C1 segment of cervical spinal cord (tissue), 14 donors: ENCODE measurements at regions not wholly inside any gene's neighbourhood (a gene's known extent, or its start where the extent isn't known, plus 50 kb on each side); places are given as distances from the start of the nearest gene placed in this dataset.
A peak's percentile ranks its signal among the peaks of the same experiment; 100 is the strongest.
"Not testable (repeated sequence)": the region's sequence is repeated elsewhere in the genome, so short reads cannot be mapped to it uniquely, and the experiment has no call there.

Experiments
- DNase-seq, 14 donors: peaks; one replicate each; lab custom pipeline; 2025; lab: John Stamatoyannopoulos, UW

DNA sequence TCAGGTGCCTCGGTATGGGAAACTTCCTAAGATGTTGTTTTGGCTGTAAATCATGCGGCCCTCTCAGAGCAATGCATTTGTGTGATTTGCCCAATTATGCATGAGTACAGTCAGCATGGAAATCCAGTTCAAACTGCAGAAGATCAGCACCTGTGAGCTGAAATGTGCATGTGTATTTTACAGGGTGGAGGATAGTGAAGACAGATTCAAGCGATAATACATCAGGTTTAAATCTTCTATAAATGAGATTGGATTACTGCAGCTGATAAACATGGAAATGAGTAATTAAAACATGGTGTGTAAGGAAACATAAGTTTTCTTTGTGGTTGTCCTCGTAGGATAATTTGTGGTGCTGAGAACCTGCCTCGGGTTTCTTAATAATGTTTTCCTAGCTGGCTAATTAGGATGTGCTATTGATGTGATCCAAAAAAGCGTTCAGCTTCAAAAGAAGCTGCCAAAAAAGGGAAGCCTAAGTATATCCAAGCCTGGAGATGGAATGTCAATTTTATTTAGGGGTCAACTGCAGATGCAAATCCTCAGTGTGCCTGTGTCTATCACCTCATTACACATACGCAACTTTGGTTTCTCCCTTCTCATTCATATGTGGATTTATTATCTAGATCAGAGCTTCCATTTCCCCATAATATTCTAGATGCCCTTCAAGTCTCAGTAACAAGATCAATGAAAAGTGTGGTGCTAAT, 117.1 kb upstream of the CCDC28A start:
- DNase-seq: no peak

DNA sequence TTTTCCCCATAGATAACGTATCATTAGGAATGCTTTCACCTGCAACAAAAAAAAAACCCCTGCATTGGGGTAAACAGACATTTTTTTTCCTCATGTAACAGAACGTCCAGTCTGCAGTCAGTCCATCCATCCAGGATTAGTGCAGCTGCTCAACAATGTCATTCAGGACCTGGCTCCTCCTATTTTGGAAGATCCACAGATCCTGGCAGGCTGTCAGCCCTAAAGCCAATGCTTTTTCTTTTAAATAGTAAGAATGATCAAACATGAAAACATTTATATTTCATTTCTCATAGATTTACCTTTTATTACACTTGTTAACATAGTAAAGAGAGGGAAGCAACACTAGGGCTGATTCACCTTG, 116.5 kb upstream of the CCDC28A start:
- DNase-seq: no peak

DNA sequence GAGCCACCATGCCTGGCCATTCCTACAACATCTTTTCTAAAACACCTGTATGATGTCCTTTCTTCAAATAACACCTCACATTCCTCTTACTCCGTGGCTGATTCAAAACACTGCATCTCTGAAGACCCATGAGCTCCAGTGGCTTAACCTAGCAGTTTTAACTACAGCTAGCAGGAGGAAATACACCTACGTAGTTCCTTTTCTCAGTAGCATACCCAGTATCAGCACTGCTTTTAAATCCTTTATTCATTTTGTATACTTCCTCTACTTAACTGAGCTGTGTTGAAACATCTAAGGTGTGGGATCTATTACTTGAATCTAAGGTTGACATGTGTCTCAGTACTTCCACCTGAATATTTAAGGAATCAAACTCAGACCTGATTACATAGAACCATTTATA, 113.6 kb upstream of the CCDC28A start:
- no peak for DNase-seq

DNA sequence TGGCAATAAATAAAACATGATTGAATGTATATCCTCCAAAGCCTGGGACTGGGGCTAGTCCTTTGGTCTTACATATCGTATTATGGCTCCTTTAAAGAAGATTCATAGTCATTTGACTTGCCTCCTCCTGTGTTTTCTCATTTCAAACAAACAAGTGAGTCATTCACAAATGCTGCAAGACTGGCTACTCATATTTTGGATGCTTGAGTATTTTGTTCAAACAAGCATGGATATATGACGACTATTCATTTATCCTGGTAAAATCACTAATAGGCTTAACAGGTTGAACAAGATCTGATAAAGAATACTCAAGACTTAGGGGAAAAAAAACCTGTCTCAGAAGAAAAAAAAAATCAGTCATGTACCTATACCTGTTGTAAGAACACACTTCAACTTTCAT, 111.1 kb upstream of the CCDC28A start:
- no peak for DNase-seq

DNA sequence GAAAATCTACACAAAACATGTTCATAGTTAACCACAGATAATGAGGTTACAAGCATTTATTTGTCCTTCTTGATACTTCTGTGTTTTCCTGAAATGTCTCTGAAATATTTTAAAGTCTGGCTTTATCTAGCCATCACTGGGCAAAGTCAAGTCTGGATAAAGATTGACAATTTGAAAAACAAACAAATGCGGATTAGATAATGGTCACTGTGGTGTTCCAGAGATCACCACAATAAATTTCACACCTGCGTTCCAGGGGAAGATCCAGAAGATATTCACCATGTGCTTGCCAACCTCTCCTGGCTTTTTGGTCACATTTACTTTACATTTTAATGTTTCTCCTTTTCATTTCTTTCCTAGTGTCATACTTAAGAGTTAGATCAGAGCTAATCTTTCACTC, 109.7 kb upstream of the CCDC28A start:
- no peak for DNase-seq

DNA sequence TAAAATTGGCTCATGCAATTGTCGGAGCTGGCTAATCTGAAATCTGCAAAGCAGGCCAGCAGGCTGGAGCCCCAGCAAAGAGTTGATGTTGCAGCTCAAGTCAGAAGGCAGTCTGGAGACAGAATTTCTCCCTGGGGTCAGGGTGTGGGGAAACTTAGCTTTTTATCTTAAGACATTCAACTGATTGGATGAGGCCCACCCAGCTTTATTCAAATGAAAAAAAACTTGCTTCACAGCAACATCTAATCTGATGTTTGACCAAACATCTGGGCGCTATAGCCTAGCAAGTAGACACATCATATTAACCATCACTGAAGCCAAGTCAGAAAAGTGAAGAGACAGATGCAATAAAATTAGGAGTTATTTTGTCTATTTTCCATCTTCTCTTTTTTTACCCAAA, 108.8 kb upstream of the CCDC28A start:
- no peak for DNase-seq

DNA sequence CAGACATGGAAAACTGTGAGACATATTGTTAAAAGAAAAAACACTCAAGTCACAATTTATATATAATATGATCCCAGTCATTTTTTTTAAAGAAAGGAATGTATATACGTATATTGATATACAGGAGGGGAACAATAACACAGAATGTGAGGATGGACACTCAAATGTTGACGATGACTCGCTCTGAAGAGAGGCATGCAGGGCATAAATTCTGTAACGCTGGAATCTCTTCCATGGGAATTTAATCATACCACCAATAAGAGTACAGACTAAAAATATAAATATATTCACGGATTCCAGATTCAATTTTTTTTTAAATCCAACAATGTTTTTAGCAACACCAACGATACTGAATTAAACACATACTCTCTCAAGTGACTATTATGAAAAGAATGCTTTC, 106.9 kb upstream of the CCDC28A start:
- no peak for DNase-seq

DNA sequence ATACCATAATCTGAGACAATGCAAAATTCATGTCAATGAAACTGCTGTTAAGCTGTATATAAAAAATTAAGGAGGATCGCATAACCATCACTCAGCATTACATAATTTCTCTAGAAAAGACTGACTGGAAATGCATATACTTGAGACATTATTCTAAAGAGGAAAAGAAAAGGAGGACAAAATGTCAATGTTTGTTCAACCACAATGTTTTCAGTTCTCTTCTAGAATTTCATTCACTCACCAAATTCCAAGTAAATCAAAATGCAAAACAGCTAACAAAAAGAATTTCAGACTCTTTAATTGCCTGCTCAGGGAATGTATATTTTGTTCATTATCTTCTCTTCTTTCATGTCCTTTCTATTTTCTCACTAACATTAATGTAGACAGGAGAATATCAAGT, 106.2 kb upstream of the CCDC28A start:
- no peak for DNase-seq

DNA sequence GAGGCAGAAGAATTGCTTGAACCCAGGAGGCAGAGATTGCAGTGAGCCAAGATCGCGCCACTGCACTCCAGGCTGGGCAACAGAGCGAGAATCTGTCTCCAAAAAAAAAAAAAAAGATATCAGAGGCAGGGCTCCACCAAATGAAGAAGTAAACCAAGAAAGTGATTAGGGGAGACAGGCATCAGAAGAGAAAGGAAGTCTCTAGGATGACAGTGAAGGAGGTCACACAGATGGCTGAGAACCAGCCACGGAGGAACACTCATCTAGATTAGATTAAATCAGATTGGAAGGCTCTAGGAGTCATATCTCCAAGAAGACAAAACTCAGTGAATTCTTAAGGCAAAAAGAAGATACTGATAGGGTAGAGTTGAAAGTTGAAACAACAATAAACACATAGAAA, 102.2 kb upstream of the CCDC28A start:
- DNase-seq: no peak

DNA sequence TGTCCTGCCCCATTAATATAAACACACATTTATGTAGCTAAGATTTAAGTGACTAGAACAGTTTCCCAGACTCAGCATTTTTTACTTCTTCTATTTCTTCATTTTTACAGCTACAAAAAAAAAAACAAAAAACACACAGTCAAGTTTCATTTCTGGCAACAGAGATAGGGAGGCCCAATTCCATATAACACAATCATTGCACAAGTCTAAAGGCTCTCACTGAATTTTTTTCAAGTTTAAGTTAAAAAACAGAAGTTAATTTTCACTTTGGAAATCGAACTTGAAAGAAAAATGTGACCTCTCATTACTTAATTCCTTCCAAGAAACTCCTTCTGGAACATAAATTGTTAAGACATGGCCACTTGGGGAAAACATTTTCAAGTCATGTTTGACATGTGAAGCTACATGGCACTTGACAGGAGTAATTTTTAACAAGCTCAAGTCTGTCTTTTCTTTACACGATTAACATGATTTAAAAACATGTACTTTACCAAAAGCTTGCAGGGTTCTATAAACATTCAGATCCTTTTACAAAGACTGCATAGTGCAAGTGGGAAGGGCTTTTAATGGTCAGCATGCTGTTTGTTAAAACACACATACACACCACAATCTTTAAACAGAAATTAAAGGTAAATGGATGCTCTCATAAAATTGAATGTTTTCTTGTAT, 100.1 kb upstream of the CCDC28A start:
- DNase-seq: no peak

DNA sequence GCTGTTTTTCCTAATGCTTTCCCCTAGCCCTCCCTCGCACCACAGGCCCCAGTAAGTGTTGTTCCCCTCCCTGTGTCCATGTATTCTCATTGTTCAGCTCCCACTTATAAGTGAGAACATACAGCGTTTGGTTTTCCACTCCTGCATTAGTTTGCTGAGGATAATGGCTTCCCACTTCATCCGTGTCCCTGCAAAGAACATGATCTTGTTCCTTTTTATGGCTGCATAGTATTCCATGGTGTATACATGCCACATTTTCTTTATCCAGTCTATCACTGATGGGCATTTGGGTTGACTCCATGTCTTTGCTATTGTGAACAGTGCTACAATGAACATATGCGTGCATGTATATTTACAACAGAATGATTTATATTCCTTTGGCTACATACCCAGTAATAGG, 99.1 kb upstream of the CCDC28A start:
- DNase-seq: not testable (repeated sequence)

DNA sequence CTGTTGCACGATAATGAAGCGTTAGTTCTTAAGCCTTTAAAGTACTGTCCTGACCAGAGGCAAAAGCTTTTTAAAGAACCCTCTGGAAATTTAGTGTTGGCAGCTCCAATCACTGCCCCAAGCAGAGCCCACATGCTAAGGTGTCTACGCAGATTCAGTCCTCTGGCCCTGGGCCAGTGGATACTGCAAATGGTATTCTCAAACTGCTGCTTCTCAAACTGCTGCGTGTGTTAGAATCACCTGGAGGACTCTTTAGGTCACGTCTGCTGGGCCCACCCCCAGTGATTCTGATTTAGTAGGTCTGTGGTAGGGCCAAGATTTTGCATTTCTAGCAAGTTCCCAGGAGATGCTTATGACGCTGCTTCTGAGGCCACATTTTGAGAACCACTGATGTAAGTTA, 96.0 kb upstream of the CCDC28A start:
- DNase-seq: no peak

DNA sequence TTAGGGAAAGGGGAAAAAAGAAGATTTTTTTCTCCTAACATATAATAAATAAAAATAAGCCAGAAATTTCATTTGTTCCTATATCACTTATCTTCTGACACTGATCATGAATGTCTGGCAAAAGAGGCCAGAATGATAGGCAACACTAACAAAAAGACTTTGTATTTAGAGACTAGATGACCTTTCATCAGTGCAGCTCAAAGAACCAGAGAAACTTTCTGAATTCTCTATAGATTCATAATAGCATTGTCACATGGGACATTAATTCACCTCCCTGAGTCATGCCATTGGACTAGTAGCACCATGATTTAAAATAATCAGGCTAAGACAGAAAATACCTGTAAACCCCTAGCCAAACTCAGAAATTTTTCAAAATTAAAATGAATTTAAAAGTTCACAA, 95.4 kb upstream of the CCDC28A start:
- no peak for DNase-seq

DNA sequence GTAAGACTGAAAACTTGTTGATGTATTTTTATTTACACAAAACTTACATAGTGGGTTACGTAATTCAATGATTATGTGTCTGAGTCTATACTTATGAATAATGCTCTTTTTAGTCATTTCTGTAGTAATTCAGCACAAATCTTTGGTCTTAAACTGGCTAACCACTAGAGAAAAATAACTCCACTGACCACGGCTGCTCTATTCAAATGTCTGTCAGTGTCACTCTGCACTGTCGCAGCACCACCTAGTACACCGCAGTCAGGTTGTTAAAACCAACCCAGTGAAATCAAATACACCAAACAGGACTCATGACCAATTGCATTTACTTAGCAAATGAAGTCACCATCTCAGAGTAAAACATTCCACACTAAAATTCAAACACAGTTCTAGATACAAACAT, 93.5 kb upstream of the CCDC28A start:
- DNase-seq: no peak

DNA sequence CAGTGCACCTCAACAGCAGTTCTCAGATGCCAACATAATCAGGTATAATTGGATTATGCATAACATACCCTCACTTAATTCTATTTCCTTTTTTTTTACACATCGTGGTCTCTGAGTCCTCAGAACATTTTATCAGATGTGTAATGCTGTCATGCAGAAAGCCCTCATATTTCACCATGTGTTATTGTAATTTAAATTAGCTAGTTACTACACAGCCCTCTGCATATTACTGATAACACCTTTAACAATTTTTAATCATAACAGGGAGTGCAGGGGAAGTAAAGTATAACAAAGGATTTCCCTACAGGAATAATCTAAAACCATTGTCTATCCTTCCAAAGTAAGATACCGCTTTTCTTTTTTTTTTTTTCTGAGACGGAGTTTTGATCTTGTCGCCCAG, 91.9 kb upstream of the CCDC28A start:
- DNase-seq: no peak

DNA sequence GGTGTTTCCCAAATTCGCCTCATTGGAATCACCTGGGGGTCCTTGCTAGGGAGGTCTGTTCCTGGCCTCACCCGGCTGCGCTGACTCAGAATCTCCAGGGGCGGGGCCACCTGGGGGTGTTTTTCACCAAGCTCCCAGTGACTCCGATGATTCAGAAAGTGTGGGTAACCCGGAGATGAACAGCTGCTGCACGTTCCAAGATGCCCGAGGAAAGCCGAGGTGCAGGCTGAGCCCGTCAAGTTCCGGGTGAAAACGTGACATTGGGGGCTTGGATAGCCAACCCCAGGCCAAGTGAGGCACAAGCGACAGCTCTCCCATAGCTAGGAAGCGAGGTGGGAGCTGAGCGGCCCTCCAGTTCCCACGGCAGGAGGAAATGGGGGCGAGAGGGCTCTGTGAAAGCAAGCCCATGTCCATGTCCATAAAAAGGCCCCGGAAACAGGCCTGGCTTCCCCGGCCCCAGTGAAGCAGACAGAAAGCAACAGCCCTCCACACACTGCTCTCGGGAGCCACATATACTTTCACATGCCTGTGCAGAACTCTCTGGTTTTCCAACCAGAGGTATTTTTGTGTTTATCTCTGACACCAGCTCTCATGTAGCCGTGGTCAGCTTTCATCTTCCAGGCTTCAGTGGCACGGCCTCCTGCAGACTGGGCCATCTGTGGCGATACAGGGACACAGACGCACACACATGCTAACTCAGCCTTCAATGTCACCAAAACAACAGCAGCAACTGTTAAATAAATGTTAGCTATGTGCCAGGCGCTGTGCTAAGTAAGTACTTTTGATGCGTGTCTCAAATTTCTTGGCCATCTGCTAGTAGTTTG, 90.7 kb upstream of the CCDC28A start:
- DNase-seq: peak in 1 of 14 donors; percentile 75

DNA sequence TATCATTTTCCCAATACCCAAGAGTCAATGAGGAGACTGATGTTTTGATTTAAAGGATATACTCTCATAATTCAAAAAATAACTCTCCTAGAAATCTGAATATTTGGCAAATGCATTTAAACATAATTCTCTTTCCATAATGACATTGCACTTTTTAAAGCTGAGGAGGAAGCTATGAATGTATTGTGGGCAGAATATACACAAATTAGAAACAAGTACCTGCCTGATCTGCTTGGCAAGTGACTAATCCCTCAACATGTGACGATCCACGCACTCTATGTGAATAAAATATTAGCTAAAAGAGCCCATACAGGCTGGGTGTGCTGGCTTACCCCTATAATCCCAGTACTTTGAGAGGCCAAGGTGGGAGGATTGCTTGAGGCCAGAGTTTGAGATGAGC, 88.3 kb upstream of the CCDC28A start:
- no peak for DNase-seq

DNA sequence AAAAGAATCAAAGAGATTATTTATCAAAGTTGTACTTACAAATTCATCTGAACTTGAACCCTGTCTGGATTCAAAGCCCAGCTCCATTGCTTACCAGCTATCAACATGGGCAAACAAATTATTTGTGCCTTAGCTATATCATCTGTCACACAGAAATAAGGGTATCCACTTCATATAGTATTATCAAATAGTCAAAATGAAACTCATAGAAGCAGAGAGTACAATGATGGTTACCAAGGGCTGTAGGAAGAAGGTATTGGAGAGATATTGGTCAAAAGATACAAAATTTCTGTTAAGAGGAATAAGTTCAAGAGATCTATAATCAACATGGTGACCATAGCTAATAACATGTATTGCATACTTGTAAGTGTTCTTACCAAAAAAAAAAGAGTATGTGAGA, 87.8 kb upstream of the CCDC28A start:
- no peak for DNase-seq

DNA sequence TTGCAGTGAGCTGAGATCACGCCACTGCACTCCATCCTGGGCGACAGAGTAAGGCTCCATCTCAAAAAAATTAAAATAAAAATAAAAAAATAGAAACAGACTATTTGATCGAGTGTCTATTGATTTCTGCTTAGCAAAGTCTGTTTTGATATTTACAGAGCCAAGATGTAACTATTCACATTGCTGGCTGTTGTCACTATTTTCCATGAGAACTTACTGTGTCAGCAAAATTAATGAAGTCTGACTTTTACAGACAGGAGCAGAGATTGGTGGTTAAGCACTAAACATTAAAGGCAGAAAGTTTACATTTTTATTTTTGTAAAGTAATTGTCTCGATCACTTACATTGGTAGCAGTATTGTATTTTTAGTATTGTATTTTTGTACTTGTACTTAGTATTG, 85.0 kb upstream of the CCDC28A start:
- no peak for DNase-seq

DNA sequence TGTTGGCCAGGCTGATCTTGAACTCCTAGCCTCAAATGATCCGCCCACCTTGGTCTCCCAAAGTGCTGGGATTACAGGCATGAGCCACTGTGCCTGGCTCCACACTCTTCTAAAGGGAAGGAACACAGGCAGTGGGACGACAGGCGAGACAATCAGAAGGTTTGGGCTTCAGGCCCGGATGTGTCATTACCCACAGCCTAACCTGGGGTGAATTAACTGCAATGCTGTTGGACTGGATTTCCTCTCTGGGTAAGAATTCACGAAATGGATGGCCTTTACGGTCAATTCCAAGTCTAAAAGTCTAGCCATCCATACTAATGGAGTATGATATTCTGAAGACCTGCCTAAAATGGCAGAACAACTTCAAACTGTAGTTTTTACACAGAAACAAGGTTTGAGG, 83.7 kb upstream of the CCDC28A start:
- DNase-seq: peak in 1 of 14 donors; percentile 47

DNA sequence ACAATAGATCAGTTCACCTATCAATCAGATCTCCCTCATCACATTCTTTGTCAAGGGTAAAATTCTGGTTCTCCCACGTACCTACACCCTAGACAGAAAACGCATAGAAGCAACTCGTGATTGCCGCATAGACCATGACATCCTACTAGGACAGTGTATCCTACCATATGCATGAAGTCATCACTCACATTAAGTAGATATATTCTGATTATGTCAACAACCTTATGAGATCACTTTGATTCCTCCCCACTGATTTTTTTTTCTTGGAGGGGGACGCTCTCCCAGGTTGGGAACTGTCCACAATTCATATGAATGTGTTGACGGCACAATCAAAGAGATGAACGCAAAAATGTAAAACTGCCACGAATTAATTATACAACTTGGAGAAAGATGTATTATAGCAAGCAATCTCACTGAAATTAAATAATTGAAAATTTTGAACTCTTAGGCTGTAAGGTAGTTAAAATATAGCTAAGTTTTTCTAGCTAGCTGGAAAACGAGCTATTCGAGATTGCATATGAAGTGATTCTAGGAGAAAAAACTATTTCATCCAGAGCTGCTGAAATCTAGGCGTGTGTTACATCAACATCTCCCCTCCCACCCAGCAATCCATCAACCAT, 82.5 kb upstream of the CCDC28A start:
- no peak for DNase-seq

DNA sequence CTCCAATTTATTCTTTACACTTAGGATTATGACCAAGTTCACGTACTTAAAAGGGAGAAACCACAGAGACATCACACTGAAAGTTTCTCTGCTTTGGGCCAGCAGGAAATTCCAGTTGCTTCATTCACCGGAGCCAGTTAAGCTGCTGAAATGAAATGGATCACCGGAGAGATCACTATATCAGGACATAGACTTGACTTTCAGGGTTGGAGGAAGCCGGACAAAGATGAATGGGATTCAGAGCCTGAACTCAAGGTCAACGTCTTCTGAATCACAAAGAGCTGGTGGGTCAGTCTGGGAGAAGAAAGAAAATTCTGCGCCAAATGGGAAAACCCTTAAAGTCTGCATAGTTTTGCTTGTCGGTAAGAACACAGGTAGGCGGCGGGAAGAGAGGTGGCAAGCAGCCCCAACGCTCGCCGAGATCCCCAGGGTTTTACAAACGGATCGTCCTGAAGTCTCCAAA, 81.9 kb upstream of the CCDC28A start:
- peak in 2 of 14 donors; percentile 36 to 58 for DNase-seq
